Urinary bladder (tissue), 3 donors: ENCODE measurements at regions not wholly inside any gene's neighbourhood (a gene's known extent, or its start where the extent isn't known, plus 50 kb on each side); places are given as distances from the start of the nearest gene placed in this dataset.

Experiments used
- DNase-seq: peaks from one replicate; pipeline ENCODE4 v3.0.0-alpha.2; 2015; ENCODE audit errors: extremely low spot score
- H3K27ac ChIP-seq: one replicate; pipeline ENCODE4 v1.5.1; 2013; ENCODE audit warnings: low read depth, mild to moderate bottlenecking, moderate library complexity
- H3K36me3 ChIP-seq: one replicate; pipeline ENCODE4 v1.6.1; 2013; ENCODE audit warnings: mild to moderate bottlenecking, moderate library complexity; ENCODE audit not compliant: insufficient read depth
- H3K4me1 ChIP-seq: one replicate; pipeline ENCODE4 v1.6.1; 2013; ENCODE audit warnings: mild to moderate bottlenecking, moderate library complexity; ENCODE audit not compliant: insufficient read depth
- H3K4me3 ChIP-seq: one replicate; pipeline ENCODE4 v1.5.1; 2013; ENCODE audit warnings: low read depth, low read length
- WGBS: extraction: QIAGEN DNeasy Blood & Tissue Kit; methylation state at CpG from one replicate; pipeline ENCODE4 v1.1.7; 2013; 5-methylcytosine and 5-hydroxymethylcytosine counted together
- donor health status: healthy with polysubstance abuse.
- donor health status: healthy.

DNA sequence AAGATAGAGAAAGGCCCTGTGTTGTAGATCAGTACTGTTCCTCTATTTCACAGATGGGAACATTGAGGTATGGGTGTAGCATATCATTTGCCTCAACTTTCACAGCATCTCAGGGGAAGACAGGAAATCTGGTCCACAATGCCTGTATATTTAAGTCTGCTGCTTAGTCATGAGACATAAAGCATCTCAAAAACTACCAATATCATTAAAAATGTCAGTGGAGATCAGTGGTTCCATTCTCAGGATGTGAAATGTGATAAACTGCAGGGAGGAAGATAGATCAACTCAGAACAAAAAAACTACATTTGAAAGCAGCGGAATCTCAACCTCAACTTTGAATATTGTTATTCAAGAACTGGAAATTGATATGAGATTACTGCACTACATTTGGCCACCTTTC lies 192.9 kb upstream of the PREP start:
- H3K4me1 ChIP-seq, result no peaks in the 10 kb centered on the region
- 66% methylated on average over 1 of the region's 1 CpG for WGBS
- H3K27ac ChIP-seq, result no peak overlapping the region
- H3K4me3 ChIP-seq, result no peak overlapping the region
- no peak for DNase-seq
- no peaks in the 10 kb centered on the region for H3K36me3 ChIP-seq

DNA sequence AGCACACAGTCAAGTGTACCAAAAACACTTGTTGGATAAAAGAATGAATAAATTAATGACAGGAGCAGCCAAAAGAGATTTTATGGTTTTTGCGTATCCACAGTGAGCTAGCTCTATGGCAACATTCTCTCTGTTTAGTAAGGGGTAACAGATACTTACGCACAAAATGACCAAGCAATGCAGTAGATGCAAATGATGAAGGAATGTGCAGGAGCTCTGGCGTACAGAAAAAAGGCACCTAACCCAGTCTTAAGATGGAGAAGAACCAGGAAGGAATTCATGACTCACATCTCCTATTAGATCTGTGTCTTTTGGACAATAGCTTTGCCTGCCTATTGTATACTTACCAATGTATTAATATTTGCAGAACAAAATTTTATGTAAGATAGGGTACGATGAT lies 191.9 kb upstream of the PREP start:
- Histone ChIP-seq H3K36me3 (no peaks in the 10 kb centered on the region), H3K4me1 (peaks cover 1% of the 10 kb centered on the region), H3K4me3 (no peak overlapping the region), H3K27ac (no peak overlapping the region)
- DNase-seq, result no peak
- 80% methylated on average over 4 of the region's 4 CpGs for WGBS

GRCh38 chr6:105593805-105594671 lies 191.2 kb upstream of the PREP start:
- no peak for DNase-seq
- Histone ChIP-seq H3K27ac (no peak overlapping the region), H3K4me3 (no peak overlapping the region), H3K4me1 (peaks cover 1% of the 10 kb centered on the region), H3K36me3 (no peaks in the 10 kb centered on the region)
- WGBS, result 50% methylated on average over 4 of the region's 4 CpGs

- Histone ChIP-seq H3K36me3 (no peaks in the 10 kb centered on the region), H3K4me3 (no peak overlapping the region), H3K27ac (no peak overlapping the region), H3K4me1 (peaks cover 1% of the 10 kb centered on the region)
- WGBS, result 68% methylated on average over 4 of the region's 4 CpGs
- DNase-seq, result no peak
Observed at GRCh38 chr6:105593056-105593690, 190.3 kb upstream of the PREP start.

DNA sequence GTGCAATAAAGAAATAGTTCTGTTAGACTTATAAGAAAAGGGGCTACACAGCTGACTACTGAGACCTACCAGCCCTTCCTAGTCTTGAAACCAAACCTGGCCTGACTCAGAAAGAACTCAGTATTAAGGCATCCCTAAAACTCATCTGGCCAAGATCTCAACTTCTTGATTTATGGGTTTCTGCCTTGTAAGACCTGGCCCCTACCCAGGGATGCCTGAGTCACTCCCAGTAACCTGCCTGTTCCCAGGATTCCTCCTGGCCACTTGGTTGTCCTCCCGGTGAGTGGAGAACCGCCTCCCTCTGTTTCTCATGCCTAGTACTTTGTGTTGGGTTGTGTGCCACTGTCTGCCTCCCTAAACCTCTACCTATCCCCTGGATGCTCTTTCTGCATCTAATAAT lies 189.4 kb upstream of the PREP start:
- no peak for DNase-seq
- Histone ChIP-seq H3K36me3 (no peaks in the 10 kb centered on the region), H3K27ac (no peak overlapping the region), H3K4me3 (no peak overlapping the region), H3K4me1 (peaks cover 1% of the 10 kb centered on the region)
- WGBS, result 83% methylated on average over 2 of the region's 2 CpGs

- H3K36me3 ChIP-seq, result no peaks in the 10 kb centered on the region
- H3K27ac ChIP-seq, result no peak overlapping the region
- 97% methylated on average over 2 of the region's 2 CpGs for WGBS
- no peak overlapping the region for H3K4me3 ChIP-seq
- no peak for DNase-seq
- H3K4me1 ChIP-seq, result peaks cover 1% of the 10 kb centered on the region
Observed at GRCh38 chr6:105591053-105591452, 188.2 kb upstream of the PREP start.

GRCh38 chr6:105588123-105588710 lies 185.3 kb upstream of the PREP start:
- DNase-seq, result no peak
- H3K36me3 ChIP-seq, result no peaks in the 10 kb centered on the region
- H3K4me1 ChIP-seq, result peaks cover 1% of the 10 kb centered on the region
- no peak overlapping the region for H3K4me3 ChIP-seq
- WGBS, result 89% methylated on average over 6 of the region's 6 CpGs
- no peak overlapping the region for H3K27ac ChIP-seq

- H3K27ac ChIP-seq, result no peak overlapping the region
- peaks cover 1% of the 10 kb centered on the region for H3K4me1 ChIP-seq
- no peak overlapping the region for H3K4me3 ChIP-seq
- no peaks in the 10 kb centered on the region for H3K36me3 ChIP-seq
- DNase-seq, result no peak
- 80% methylated on average over 23 of the region's 23 CpGs for WGBS
Observed at GRCh38 chr6:105587349-105588122, 184.7 kb upstream of the PREP start.

- Histone ChIP-seq H3K4me1 (no peaks in the 10 kb centered on the region), H3K4me3 (no peak overlapping the region), H3K27ac (no peak overlapping the region), H3K36me3 (no peaks in the 10 kb centered on the region)
- DNase-seq, result no peak
- WGBS, result 40% methylated on average over 1 of the region's 1 CpG
Observed at GRCh38 chr6:105578179-105578707, 175.4 kb upstream of the PREP start.

GRCh38 chr6:105573556-105573955 lies 170.7 kb upstream of the PREP start:
- Histone ChIP-seq H3K4me3 (no peak overlapping the region), H3K27ac (no peak overlapping the region), H3K36me3 (no peaks in the 10 kb centered on the region), H3K4me1 (no peaks in the 10 kb centered on the region)
- 88% methylated on average over 2 of the region's 2 CpGs for WGBS
- DNase-seq, result no peak

DNA sequence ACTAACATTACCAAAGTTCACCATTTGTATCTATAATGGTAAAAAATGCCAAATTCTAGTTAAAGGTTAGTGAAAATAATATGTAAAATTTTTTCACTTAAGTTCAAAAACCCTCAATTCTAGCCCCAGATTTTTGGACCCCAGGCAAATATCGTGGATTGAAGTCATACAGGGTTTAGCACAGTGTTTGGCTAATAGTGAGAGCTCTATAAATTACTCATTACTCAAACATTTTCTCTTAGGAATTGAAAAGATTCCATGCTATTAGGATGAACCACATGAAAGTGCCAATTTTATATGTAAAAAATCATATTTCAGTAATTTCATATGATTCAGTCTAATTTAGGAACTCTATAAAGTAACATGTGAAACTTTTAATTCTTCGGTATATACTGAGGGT lies 170.3 kb upstream of the PREP start:
- no peak overlapping the region for H3K27ac ChIP-seq

GRCh38 chr6:105570416-105570815 lies 167.5 kb upstream of the PREP start:
- no peaks in the 10 kb centered on the region for H3K36me3 ChIP-seq
- no peaks in the 10 kb centered on the region for H3K4me1 ChIP-seq
- H3K4me3 ChIP-seq, result no peak overlapping the region
- no peak overlapping the region for H3K27ac ChIP-seq
- WGBS, result 89% methylated on average over 3 of the region's 3 CpGs
- DNase-seq, result no peak

More for the DNA sequence above, 170.3 kb upstream of the PREP start:
- no peaks in the 10 kb centered on the region for H3K4me1 ChIP-seq
- no peak overlapping the region for H3K4me3 ChIP-seq
- WGBS, result 74% methylated on average over 2 of the region's 2 CpGs
- DNase-seq, result no peak
- no peaks in the 10 kb centered on the region for H3K36me3 ChIP-seq

GRCh38 chr6:105569706-105570105 lies 166.8 kb upstream of the PREP start:
- Histone ChIP-seq H3K4me1 (no peaks in the 10 kb centered on the region), H3K4me3 (no peak overlapping the region), H3K36me3 (no peaks in the 10 kb centered on the region), H3K27ac (no peak overlapping the region)
- WGBS, result 72% methylated on average over 2 of the region's 2 CpGs
- DNase-seq, result no peak
